Ovary (tissue), 7 donors: ENCODE measurements at regions not wholly inside any gene's neighbourhood (a gene's known extent, or its start where the extent isn't known, plus 50 kb on each side); places are given as distances from the start of the nearest gene placed in this dataset.

Source experiments
- DNase-seq, 5 donors: peaks; one replicate each; pipeline ENCODE4 v3.0.0-alpha.2; 2019 to 2020
- H3K27ac ChIP-seq, 2 donors: fragments of 200-600 bp; one replicate each; pipeline versions ENCODE4 v1.5.1 to v1.8.0; 2019 to 2022
- H3K27me3 ChIP-seq: fragments of 200-600 bp; one replicate; pipeline ENCODE4 v1.8.0; 2022
- H3K36me3 ChIP-seq: fragments of 200-600 bp; sonication (generic); one replicate; pipeline ENCODE4 v1.5.1; 2019
- H3K4me1 ChIP-seq: one replicate; pipeline ENCODE4 v1.8.1; 2013; ENCODE audit warnings: mild to moderate bottlenecking, moderate library complexity; ENCODE audit not compliant: insufficient read depth
- H3K4me3 ChIP-seq: fragments of 200-600 bp; sonication (generic); one replicate; pipeline ENCODE4 v1.5.1; 2017
- H3K9me3 ChIP-seq, 2 donors: fragments of 200-600 bp in 1 of 2; sonication (generic) in 1 of 2; one replicate each; pipeline versions ENCODE4 v1.5.1 to v1.8.1; 2013 to 2019; ENCODE audit warnings: mild to moderate bottlenecking in 1 of 2, moderate library complexity in 1 of 2
- EP300 ChIP-seq: sonication (generic); formaldehyde crosslinking; IDR thresholded peaks from one replicate; pipeline ENCODE4 v1.6.1; 2017; ENCODE audit warnings: antibody characterized with exemption
- POLR2A ChIP-seq: fragments of 450-650 bp; IDR thresholded peaks from one replicate; pipeline ENCODE4 v1.6.1; 2017; ENCODE audit warnings: antibody characterized with exemption, mild to moderate bottlenecking, moderate library complexity
- WGBS, 3 donors: extraction: QIAGEN DNeasy Blood & Tissue Kit in 1 of 3; methylation state at CpG; one replicate each; pipeline versions ENCODE4 v1.1.5 to v1.1.7; 2013 to 2017; 5-methylcytosine and 5-hydroxymethylcytosine counted together
- intact Hi-C, 4 donors: fragments of 100-400 bp; cut with DNase I; formaldehyde crosslinking; loops; one replicate each; pipeline versions ENCODE4 v1.11.0 to v1.15.1; 2022 to 2023
- TF ChIP-seq, protein P1 (sequence below), 3 donors: fragments of 450-650 bp in 2 of 3; fragments of 200-600 bp in 1 of 3; IDR thresholded peaks; one replicate each; pipeline versions ENCODE4 v1.5.1 to v1.8.0; 2016 to 2022; ENCODE audit warnings: antibody characterized with exemption in 3 of 3, mild to moderate bottlenecking in 1 of 3
- donor health status: DM: no; HTN: no; CAD: no; lungs with moderate emphysema.
- donor health status: DM: no; HTN: no; CAD: no.
- donor health status: Bipolar disorder and iron deficiency.
- donor health status: DM: no; HTN: no; CAD: no.
- donor health status: DM: yes; HTN: yes; CAD: no.

DNA sequence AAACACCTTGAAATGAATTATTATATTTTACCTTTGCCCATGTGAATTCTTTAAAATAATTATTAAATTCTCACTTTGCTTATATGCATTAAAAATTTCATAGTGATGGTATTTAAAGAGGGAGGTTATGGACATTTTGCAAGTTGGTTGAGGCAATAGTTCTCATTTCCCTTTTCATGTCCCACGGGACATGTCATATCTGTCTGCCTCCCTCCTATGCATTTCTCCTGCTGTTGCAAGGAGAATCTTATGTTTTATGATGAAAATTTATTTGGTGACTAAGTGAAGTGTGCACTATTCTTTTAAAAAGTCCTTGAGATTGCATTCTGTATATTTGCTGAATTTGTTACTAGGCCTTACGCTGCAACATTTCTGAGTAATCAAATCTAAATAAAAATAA, 67.2 kb downstream of the UTRN start:
- Histone ChIP-seq H3K27me3 (no peaks in the 10 kb centered on the region), H3K4me1 (peaks cover 8% of the 10 kb centered on the region), H3K36me3 (no peaks in the 10 kb centered on the region), H3K9me3 (no peaks in the 10 kb centered on the region), H3K4me3 (no peak overlapping the region), H3K27ac (no peak overlapping the region)
- intact Hi-C loops = no loop called here
- 82 to 94% (median 93%) methylated on average over 2 of the region's 2 CpGs for WGBS, 3 donors
- DNase-seq = no peak
- no peak for TF ChIP-seq POLR2A
- TF ChIP-seq, protein P1, sequence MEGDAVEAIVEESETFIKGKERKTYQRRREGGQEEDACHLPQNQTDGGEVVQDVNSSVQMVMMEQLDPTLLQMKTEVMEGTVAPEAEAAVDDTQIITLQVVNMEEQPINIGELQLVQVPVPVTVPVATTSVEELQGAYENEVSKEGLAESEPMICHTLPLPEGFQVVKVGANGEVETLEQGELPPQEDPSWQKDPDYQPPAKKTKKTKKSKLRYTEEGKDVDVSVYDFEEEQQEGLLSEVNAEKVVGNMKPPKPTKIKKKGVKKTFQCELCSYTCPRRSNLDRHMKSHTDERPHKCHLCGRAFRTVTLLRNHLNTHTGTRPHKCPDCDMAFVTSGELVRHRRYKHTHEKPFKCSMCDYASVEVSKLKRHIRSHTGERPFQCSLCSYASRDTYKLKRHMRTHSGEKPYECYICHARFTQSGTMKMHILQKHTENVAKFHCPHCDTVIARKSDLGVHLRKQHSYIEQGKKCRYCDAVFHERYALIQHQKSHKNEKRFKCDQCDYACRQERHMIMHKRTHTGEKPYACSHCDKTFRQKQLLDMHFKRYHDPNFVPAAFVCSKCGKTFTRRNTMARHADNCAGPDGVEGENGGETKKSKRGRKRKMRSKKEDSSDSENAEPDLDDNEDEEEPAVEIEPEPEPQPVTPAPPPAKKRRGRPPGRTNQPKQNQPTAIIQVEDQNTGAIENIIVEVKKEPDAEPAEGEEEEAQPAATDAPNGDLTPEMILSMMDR (IDR thresholded peaks at IDR 0.05) = no peak
- no peak for TF ChIP-seq EP300

DNA sequence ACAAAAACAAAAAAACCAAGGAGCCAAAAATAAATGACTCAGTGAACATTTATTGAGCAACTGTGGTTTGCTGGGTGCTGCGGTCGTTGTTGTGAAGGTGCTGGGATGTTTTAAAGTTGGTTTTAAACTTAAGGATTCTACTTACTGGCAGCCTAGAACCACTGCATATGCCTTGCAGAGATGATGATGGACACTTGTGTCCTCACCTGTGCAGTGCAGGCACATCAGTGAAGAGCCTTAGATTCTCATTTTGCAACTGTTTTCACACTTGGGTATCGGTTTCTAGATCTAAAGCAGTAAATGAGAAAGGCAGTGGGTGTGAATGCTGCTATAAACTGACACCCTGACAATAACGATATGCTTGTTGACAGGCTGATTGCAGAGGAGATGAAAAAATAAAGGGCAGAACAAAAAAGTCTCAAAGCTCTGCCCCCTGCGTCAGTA, 68.8 kb downstream of the UTRN start:
- H3K4me1 ChIP-seq = peaks cover 8% of the 10 kb centered on the region
- no peaks in the 10 kb centered on the region for H3K9me3 ChIP-seq
- H3K4me3 ChIP-seq = no peak overlapping the region
- 95% methylated on average over 5 of the region's 5 CpGs for WGBS, 3 donors
- TF ChIP-seq POLR2A (no peak), EP300 (no peak)
- TF ChIP-seq, protein P1 (IDR thresholded peaks at IDR 0.05) = no peak
- DNase-seq = no peak
- no peaks in the 10 kb centered on the region for H3K36me3 ChIP-seq
- H3K27me3 ChIP-seq = no peaks in the 10 kb centered on the region
- H3K27ac ChIP-seq = no peak overlapping the region
- intact Hi-C loops = no loop called here

DNA sequence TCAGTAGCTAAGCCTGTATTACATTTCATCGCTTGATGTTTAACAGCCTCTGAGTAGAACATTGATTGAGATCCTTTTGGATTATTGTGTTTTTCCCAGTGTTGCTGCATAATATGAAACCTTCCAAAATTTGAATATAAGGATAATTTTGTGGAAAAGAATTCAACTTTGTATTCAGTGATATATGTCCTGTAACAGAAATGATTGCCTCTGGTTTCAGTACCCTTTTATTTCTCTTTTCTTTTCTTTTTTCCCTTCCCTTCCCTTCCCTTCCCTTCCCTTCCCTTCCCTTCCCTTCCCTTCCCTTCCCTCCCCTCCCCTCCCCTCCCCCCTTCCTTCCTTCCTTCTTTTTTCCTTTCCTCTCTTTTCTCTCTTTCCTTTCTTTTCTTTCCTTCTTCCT, 74.6 kb downstream of the UTRN start:
- WGBS, 3 donors = 97 to 100% (median 99%) methylated on average over 1 of the region's 1 CpG

DNA sequence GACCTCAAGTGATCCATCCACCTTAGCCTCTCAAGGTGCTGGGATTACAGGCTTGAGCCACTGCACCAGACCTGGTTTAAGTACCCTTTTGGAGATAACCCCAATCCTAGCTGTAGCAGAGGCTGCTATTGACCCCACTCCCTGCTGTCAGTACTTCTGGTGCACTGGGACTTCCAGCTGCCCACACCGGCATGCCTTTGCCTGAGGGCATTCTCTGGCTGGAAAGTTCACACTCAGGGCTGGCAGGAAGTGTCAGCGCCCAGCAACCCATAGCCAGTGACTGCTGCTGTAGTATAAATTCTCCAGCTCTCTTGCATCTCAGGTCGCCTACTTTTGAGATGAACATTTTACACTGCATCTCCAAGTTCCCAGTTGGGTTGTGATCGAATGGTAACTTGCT, 75.3 kb downstream of the UTRN start:
- TF ChIP-seq, protein P1 (IDR thresholded peaks at IDR 0.05) = no peak
- TF ChIP-seq POLR2A = no peak
- no peak for TF ChIP-seq EP300
- no peaks in the 10 kb centered on the region for H3K27me3 ChIP-seq
- no peak overlapping the region for H3K4me3 ChIP-seq
- H3K4me1 ChIP-seq = peaks cover 5% of the 10 kb centered on the region
- 86 to 93% (median 86%) methylated on average over 4 of the region's 4 CpGs for whole genome bisulfite sequencing, 3 donors
- H3K36me3 ChIP-seq = no peaks in the 10 kb centered on the region
- no peak overlapping the region for H3K27ac ChIP-seq
- intact Hi-C loops = no loop called here
- DNase-seq = no peak
- no peaks in the 10 kb centered on the region for H3K9me3 ChIP-seq

More for the DNA sequence above, 74.6 kb downstream of the UTRN start:
- Histone ChIP-seq H3K4me3 (no peak overlapping the region), H3K36me3 (no peaks in the 10 kb centered on the region), H3K4me1 (peaks cover 5% of the 10 kb centered on the region), H3K27ac (no peak overlapping the region), H3K27me3 (no peaks in the 10 kb centered on the region), H3K9me3 (no peaks in the 10 kb centered on the region)
- DNase-seq = no peak
- intact Hi-C loops = no loop called here
- TF ChIP-seq EP300 = no peak
- TF ChIP-seq, protein P1 (IDR thresholded peaks at IDR 0.05) = no peak
- TF ChIP-seq POLR2A = no peak

DNA sequence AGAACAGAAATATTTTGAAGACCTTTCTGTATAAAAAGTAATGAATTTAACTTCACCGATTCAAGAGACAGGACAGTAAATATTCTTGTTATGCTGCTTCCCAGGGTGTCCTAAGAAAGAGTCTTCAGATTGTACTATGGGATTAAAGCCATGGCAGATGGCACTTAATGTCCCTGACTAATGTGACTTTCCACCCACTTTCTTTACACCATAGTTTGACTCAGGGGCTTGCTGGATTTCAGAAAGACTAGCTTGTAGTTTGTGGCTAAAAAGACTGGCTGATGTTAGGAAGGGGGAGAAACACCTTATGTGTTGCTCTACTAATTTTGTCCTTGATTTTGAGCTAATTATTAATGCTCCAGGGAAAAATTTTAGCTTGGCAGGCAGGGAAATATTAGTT, 75.9 kb downstream of the UTRN start:
- TF ChIP-seq, protein P1 (IDR thresholded peaks at IDR 0.05) = no peak
- TF ChIP-seq POLR2A (no peak), EP300 (no peak)
- 83 to 87% (median 86%) methylated on average over 1 of the region's 1 CpG for WGBS, 3 donors
- intact Hi-C loops = no loop called here
- Histone ChIP-seq H3K4me3 (no peak overlapping the region), H3K27ac (no peak overlapping the region), H3K27me3 (no peaks in the 10 kb centered on the region), H3K36me3 (no peaks in the 10 kb centered on the region), H3K9me3 (no peaks in the 10 kb centered on the region), H3K4me1 (peaks cover 5% of the 10 kb centered on the region)
- DNase-seq = no peak
